ENCODE measurements at regions not wholly inside any gene's neighbourhood (a gene's known extent, or its start where the extent isn't known, plus 50 kb on each side); places are given as distances from the start of the nearest gene placed in this dataset.

DNA sequence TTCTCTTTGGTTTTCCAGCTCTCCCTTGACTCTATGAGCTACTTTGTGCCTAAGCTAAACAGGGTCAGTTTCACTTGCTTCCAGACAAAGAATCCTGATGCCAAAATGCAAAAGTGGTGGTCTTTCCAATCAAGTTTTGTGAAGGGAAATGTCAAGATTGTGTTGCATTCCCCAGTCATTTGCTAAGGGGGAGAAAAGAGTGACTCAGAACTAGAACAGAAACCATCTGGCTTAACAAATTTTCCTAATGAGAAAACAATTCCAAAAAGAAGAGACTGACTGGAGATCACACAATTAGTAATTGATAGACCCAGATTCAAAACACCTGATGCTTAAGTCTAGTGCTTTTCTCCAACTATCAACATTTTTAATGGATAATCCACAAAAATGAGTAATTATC is 235.1 kb upstream of the DIO2 start:
- Histone ChIP-seq H3K9me3 (ENCODE audit: low read depth) (no peaks in the 10 kb centered on the region), H4K20me1 (ENCODE audit: insufficient read depth) (no peaks in the 10 kb centered on the region), H3K4me2 (ENCODE audit: unreplicated experiment) (peak overlapping the region; percentile 33), H2AFZ (peak overlapping the region; percentile 8; the same call in 1 of the 2 replicates), H3K36me3 (ENCODE audit: low read depth) (no peaks in the 10 kb centered on the region), H3K4me1 (ENCODE audit: insufficient read depth) (peaks cover 15% of the 10 kb centered on the region), H3K9ac (no peak overlapping the region), H3K9me2 (ENCODE audit: insufficient read depth) (no peaks in the 10 kb centered on the region), H3K27me3 (replicated peaks; ENCODE audit: insufficient read depth) (no peaks in the 10 kb centered on the region), H3K27ac (no peak overlapping the region), H3K4me3 (0 out of 2 replicates have a peak overlapping the region, but pooled peaks have one; percentile 14), H3K79me2 (ENCODE audit: insufficient read depth) (no peaks in the 10 kb centered on the region), H3F3A (ENCODE audit: insufficient read depth) (0 out of 2 replicates have a peak, but pooled peaks cover 4% of the 10 kb centered on the region)
- TF ChIP-seq EZH2 (IDR thresholded peaks at IDR 0.05; ENCODE audit: insufficient read depth, poor library complexity, severe bottlenecking) (no peak), EZH2phosphoT487 (IDR thresholded peaks at IDR 0.05; ENCODE audit: insufficient read depth, low read depth) (no peak)
- DNase-seq = peak; percentile 49
- in situ Hi-C loops (cut with MboI) = no loop called here

- H3K79me2 ChIP-seq (ENCODE audit: insufficient read depth) = no peaks in the 10 kb centered on the region
- no peaks in the 10 kb centered on the region for H3K36me3 ChIP-seq (ENCODE audit: low read depth)
- H3K9ac ChIP-seq = no peak overlapping the region
- no peak for TF ChIP-seq EZH2 (IDR thresholded peaks at IDR 0.05; ENCODE audit: insufficient read depth, poor library complexity, severe bottlenecking)
- TF ChIP-seq EZH2phosphoT487 (IDR thresholded peaks at IDR 0.05; ENCODE audit: insufficient read depth, low read depth) = no peak
- 0 out of 2 replicates have a peak, but pooled peaks cover 4% of the 10 kb centered on the region for H3F3A ChIP-seq (ENCODE audit: insufficient read depth)
- H3K27ac ChIP-seq = no peak overlapping the region
- in situ Hi-C loops (cut with MboI) = no loop called here
- no peaks in the 10 kb centered on the region for H3K27me3 ChIP-seq (replicated peaks; ENCODE audit: insufficient read depth)
- no peaks in the 10 kb centered on the region for H3K9me3 ChIP-seq (ENCODE audit: low read depth)
- H4K20me1 ChIP-seq (ENCODE audit: insufficient read depth) = no peaks in the 10 kb centered on the region
- DNase-seq = no peak
- no peak overlapping the region for H3K4me2 ChIP-seq (ENCODE audit: unreplicated experiment)
- 94% methylated on average over 3 of the region's 3 CpGs for WGBS, 2 experiments (ENCODE audit: low coverage in 1 of 2, low lambda C conversion rate in 2 of 2, missing lambda C conversion rate in 2 of 2)
- no peaks in the 10 kb centered on the region for H3K9me2 ChIP-seq (ENCODE audit: insufficient read depth)
- no peak overlapping the region for H3K4me3 ChIP-seq
- H3K4me1 ChIP-seq (ENCODE audit: insufficient read depth) = peaks cover 15% of the 10 kb centered on the region
- no peak overlapping the region for H2AFZ ChIP-seq
Observed at GRCh38 chr14:80445605-80446004, 234.3 kb upstream of the DIO2 start.

GRCh38 chr14:80434574-80435321 is 223.4 kb upstream of the DIO2 start:
- no peaks in the 10 kb centered on the region for H3K9me3 ChIP-seq (ENCODE audit: low read depth)
- no peaks in the 10 kb centered on the region for H4K20me1 ChIP-seq (ENCODE audit: insufficient read depth)
- no peaks in the 10 kb centered on the region for H3K27me3 ChIP-seq (replicated peaks; ENCODE audit: insufficient read depth)
- H3K9ac ChIP-seq = no peak overlapping the region
- no peak overlapping the region for H3K4me2 ChIP-seq (ENCODE audit: unreplicated experiment)
- H3K79me2 ChIP-seq (ENCODE audit: insufficient read depth) = no peaks in the 10 kb centered on the region
- TF ChIP-seq EZH2phosphoT487 (IDR thresholded peaks at IDR 0.05; ENCODE audit: insufficient read depth, low read depth) (no peak), EZH2 (IDR thresholded peaks at IDR 0.05; ENCODE audit: insufficient read depth, poor library complexity, severe bottlenecking) (no peak)
- no peak overlapping the region for H3K27ac ChIP-seq
- H3F3A ChIP-seq (ENCODE audit: insufficient read depth) = no peaks in the 10 kb centered on the region
- no peaks in the 10 kb centered on the region for H3K4me1 ChIP-seq (ENCODE audit: insufficient read depth)
- 100% methylated on average over 1 of the region's 1 CpG for WGBS, 2 experiments (ENCODE audit: low coverage in 1 of 2, low lambda C conversion rate in 2 of 2, missing lambda C conversion rate in 2 of 2)
- in situ Hi-C loops (cut with MboI) = no loop called here
- H3K9me2 ChIP-seq (ENCODE audit: insufficient read depth) = no peaks in the 10 kb centered on the region
- no peak overlapping the region for H3K4me3 ChIP-seq
- H2AFZ ChIP-seq = no peak overlapping the region
- H3K36me3 ChIP-seq (ENCODE audit: low read depth) = no peaks in the 10 kb centered on the region
- peak; percentile 53 for DNase-seq

DNA sequence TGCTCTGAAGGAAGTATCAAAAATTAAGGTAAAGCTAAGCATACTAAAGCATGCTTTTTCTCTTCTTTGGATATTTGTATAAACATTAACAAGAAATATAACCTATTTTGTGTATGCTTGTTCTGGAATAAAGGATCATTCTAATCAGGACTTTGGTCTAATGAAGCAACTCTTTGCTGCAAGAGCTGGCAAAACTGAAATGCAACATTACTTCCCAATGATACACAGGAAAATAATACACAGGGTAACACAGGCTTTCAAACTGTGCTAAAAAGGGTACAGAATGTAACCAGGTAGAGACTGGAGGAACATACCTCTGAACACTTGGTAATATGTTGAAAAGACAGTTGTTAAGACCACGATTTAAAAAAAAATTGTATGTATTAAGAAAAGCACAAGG is 222.5 kb upstream of the DIO2 start:
- H2AFZ ChIP-seq = no peak overlapping the region
- H3K27me3 ChIP-seq (replicated peaks; ENCODE audit: insufficient read depth) = no peaks in the 10 kb centered on the region
- 11 to 13% methylated on average over 1 of the region's 1 CpG for WGBS, 2 experiments (ENCODE audit: low coverage in 1 of 2, low lambda C conversion rate in 2 of 2, missing lambda C conversion rate in 2 of 2)
- in situ Hi-C loops (cut with MboI) = no loop called here
- H3K4me3 ChIP-seq = no peak overlapping the region
- H3K79me2 ChIP-seq (ENCODE audit: insufficient read depth) = no peaks in the 10 kb centered on the region
- H3K9ac ChIP-seq = no peak overlapping the region
- H3K27ac ChIP-seq = no peak overlapping the region
- no peak for DNase-seq
- H3F3A ChIP-seq (ENCODE audit: insufficient read depth) = no peaks in the 10 kb centered on the region
- no peaks in the 10 kb centered on the region for H3K36me3 ChIP-seq (ENCODE audit: low read depth)
- no peaks in the 10 kb centered on the region for H3K9me3 ChIP-seq (ENCODE audit: low read depth)
- TF ChIP-seq EZH2 (IDR thresholded peaks at IDR 0.05; ENCODE audit: insufficient read depth, poor library complexity, severe bottlenecking) (no peak), EZH2phosphoT487 (IDR thresholded peaks at IDR 0.05; ENCODE audit: insufficient read depth, low read depth) (no peak)
- H4K20me1 ChIP-seq (ENCODE audit: insufficient read depth) = no peaks in the 10 kb centered on the region
- H3K4me1 ChIP-seq (ENCODE audit: insufficient read depth) = peaks cover 1% of the 10 kb centered on the region; the same call in 1 of the 2 replicates
- no peaks in the 10 kb centered on the region for H3K9me2 ChIP-seq (ENCODE audit: insufficient read depth)
- no peak overlapping the region for H3K4me2 ChIP-seq (ENCODE audit: unreplicated experiment)
